ENCODE measurements at regions not wholly inside any gene's neighbourhood (a gene's known extent, or its start where the extent isn't known, plus 50 kb on each side); places are given as distances from the start of the nearest gene placed in this dataset.

GRCh38 chr11:94675239-94675638, 92.9 kb upstream of the AMOTL1 start:
- Histone ChIP-seq H3K9me3 (no peaks in the 10 kb centered on the region), H3K27me3 (peaks cover 16% of the 10 kb centered on the region), H3K36me3 (no peaks in the 10 kb centered on the region), H3K27ac (no peak overlapping the region), H3K4me1 (no peaks in the 10 kb centered on the region), H3K4me3 (no peak overlapping the region)
- in situ Hi-C loops (cut with MboI; ENCODE audit: low pct_ligation_motif_present in 1 of 4, low pct_unique_long_range_greater_than_20kb in 1 of 4, low sequenced_read_pairs in 3 of 4): no loop called here
- DNase-seq: no peak
- no peak for TF ChIP-seq CTCF (IDR thresholded peaks at IDR 0.05)
- TF ChIP-seq POLR2AphosphoS5 (IDR thresholded peaks at IDR 0.05): no peak
- no peak for TF ChIP-seq EP300 (IDR thresholded peaks at IDR 0.05; ENCODE audit: low read depth)
- no peak for TF ChIP-seq POLR2A (IDR thresholded peaks at IDR 0.05)
- WGBS, 2 donors (ENCODE audit: low coverage in 1 of 2): 64 to 89% methylated on average over 2 of the region's 2 CpGs
- intact Hi-C loops (cut with DNase I; ENCODE audit: low total_unique reads): no loop called here

- no peaks in the 10 kb centered on the region for H3K4me1 ChIP-seq
- no peaks in the 10 kb centered on the region for H3K9me3 ChIP-seq
- TF ChIP-seq CTCF (IDR thresholded peaks at IDR 0.05) (no peak), EP300 (IDR thresholded peaks at IDR 0.05; ENCODE audit: low read depth) (no peak), POLR2AphosphoS5 (IDR thresholded peaks at IDR 0.05) (no peak), POLR2A (IDR thresholded peaks at IDR 0.05) (no peak)
- in situ Hi-C loops (cut with MboI; ENCODE audit: low pct_ligation_motif_present in 1 of 4, low pct_unique_long_range_greater_than_20kb in 1 of 4, low sequenced_read_pairs in 3 of 4): no loop called here
- no peak overlapping the region for H3K27ac ChIP-seq
- no peaks in the 10 kb centered on the region for H3K36me3 ChIP-seq
- peaks cover 16% of the 10 kb centered on the region for H3K27me3 ChIP-seq
- H3K4me3 ChIP-seq: no peak overlapping the region
- intact Hi-C loops (cut with DNase I; ENCODE audit: low total_unique reads): no loop called here
- DNase-seq: no peak
Observed at GRCh38 chr11:94675813-94676212, 92.3 kb upstream of the AMOTL1 start.

GRCh38 chr11:94676814-94677213, 91.3 kb upstream of the AMOTL1 start:
- in situ Hi-C loops (cut with MboI; ENCODE audit: low pct_ligation_motif_present in 1 of 4, low pct_unique_long_range_greater_than_20kb in 1 of 4, low sequenced_read_pairs in 3 of 4) (no loop called here), intact Hi-C loops (cut with DNase I; ENCODE audit: low total_unique reads) (no loop called here)
- peaks cover 16% of the 10 kb centered on the region for H3K27me3 ChIP-seq
- no peaks in the 10 kb centered on the region for H3K36me3 ChIP-seq
- no peak overlapping the region for H3K4me3 ChIP-seq
- H3K4me1 ChIP-seq: no peaks in the 10 kb centered on the region
- H3K9me3 ChIP-seq: no peaks in the 10 kb centered on the region
- WGBS, 2 donors (ENCODE audit: low coverage in 1 of 2): 71 to 81% methylated on average over 4 of the region's 4 CpGs
- no peak overlapping the region for H3K27ac ChIP-seq
- DNase-seq: no peak
- TF ChIP-seq CTCF (IDR thresholded peaks at IDR 0.05) (no peak), POLR2AphosphoS5 (IDR thresholded peaks at IDR 0.05) (no peak)

- H3K27ac ChIP-seq: no peak overlapping the region
- DNase-seq: no peak
- in situ Hi-C loops (cut with MboI; ENCODE audit: low pct_ligation_motif_present in 1 of 4, low pct_unique_long_range_greater_than_20kb in 1 of 4, low sequenced_read_pairs in 3 of 4) (no loop called here), intact Hi-C loops (cut with DNase I; ENCODE audit: low total_unique reads) (no loop called here)
- H3K4me3 ChIP-seq: no peak overlapping the region
- no peaks in the 10 kb centered on the region for H3K4me1 ChIP-seq
- peaks cover 17% of the 10 kb centered on the region for H3K27me3 ChIP-seq
- no peaks in the 10 kb centered on the region for H3K9me3 ChIP-seq
- no peaks in the 10 kb centered on the region for H3K36me3 ChIP-seq
- TF ChIP-seq POLR2AphosphoS5 (IDR thresholded peaks at IDR 0.05) (no peak), POLR2A (IDR thresholded peaks at IDR 0.05) (no peak)
- WGBS, 2 donors (ENCODE audit: low coverage in 1 of 2): 86 to 88% methylated on average over 4 of the region's 4 CpGs
Observed at GRCh38 chr11:94678236-94678635, 89.9 kb upstream of the AMOTL1 start.

GRCh38 chr11:94678901-94679300, 89.3 kb upstream of the AMOTL1 start:
- H3K4me3 ChIP-seq: no peak overlapping the region
- no peaks in the 10 kb centered on the region for H3K4me1 ChIP-seq
- no peak for DNase-seq
- H3K36me3 ChIP-seq: no peaks in the 10 kb centered on the region
- no peak for TF ChIP-seq POLR2AphosphoS5 (IDR thresholded peaks at IDR 0.05)
- no peak for TF ChIP-seq POLR2A (IDR thresholded peaks at IDR 0.05)
- no peak for TF ChIP-seq CTCF (IDR thresholded peaks at IDR 0.05)
- no peak for TF ChIP-seq EP300 (IDR thresholded peaks at IDR 0.05; ENCODE audit: low read depth)
- 83% methylated on average over 1 of the region's 1 CpG; no CpG with 5 or more reads in 1 of the 2 donors for WGBS, 2 donors (ENCODE audit: low coverage in 1 of 2)
- peaks cover 24% of the 10 kb centered on the region for H3K27me3 ChIP-seq
- no peak overlapping the region for H3K27ac ChIP-seq
- in situ Hi-C loops (cut with MboI; ENCODE audit: low pct_ligation_motif_present in 1 of 4, low pct_unique_long_range_greater_than_20kb in 1 of 4, low sequenced_read_pairs in 3 of 4) (no loop called here), intact Hi-C loops (cut with DNase I; ENCODE audit: low total_unique reads) (no loop called here)
- no peaks in the 10 kb centered on the region for H3K9me3 ChIP-seq
